ENCODE measurements at regions not wholly inside any gene's neighbourhood (a gene's known extent, or its start where the extent isn't known, plus 50 kb on each side); places are given as distances from the start of the nearest gene placed in this dataset.
A peak's percentile ranks its signal among the peaks of the same experiment; 100 is the strongest.

GRCh38 chr2:79259296-79259695 lies 99.7 kb upstream of the REG3A start:
- H3K4me3 ChIP-seq (ENCODE audit: low read depth in 1 of 3, low read length in 3 of 3): no peak overlapping the region
- H3K27ac ChIP-seq (ENCODE audit: low read depth in 1 of 3, low read length in 2 of 3): no peak overlapping the region
- WGBS, 3 donors: 72 to 79% (median 76%) methylated on average over 3 of the region's 3 CpGs
- no peaks in the 10 kb centered on the region for H3K4me1 ChIP-seq (ENCODE audit: control insufficient read depth in 3 of 3, insufficient read depth in 2 of 3, low read depth in 1 of 3, low read length in 2 of 3)
- H3K36me3 ChIP-seq (ENCODE audit: control insufficient read depth in 3 of 3, insufficient read depth in 2 of 3, low read depth in 1 of 3, low read length in 3 of 3): no peaks in the 10 kb centered on the region
- peaks cover 0 to 2% of the 10 kb centered on the region in 2 donors for H3K9me3 ChIP-seq (ENCODE audit: control insufficient read depth in 2 of 2, insufficient read depth in 1 of 2, low read depth in 1 of 2, low read length in 1 of 2)
- no peak for DNase-seq
- no peak for FAIRE-seq
- H3K27me3 ChIP-seq (ENCODE audit: control insufficient read depth in 3 of 3, insufficient read depth in 3 of 3, low read length in 3 of 3): no peaks in the 10 kb centered on the region

- H3K27ac ChIP-seq (ENCODE audit: low read depth in 1 of 3, low read length in 2 of 3): no peak overlapping the region
- no peaks in the 10 kb centered on the region for H3K4me1 ChIP-seq (ENCODE audit: control insufficient read depth in 3 of 3, insufficient read depth in 2 of 3, low read depth in 1 of 3, low read length in 2 of 3)
- H3K4me3 ChIP-seq (ENCODE audit: low read depth in 1 of 3, low read length in 3 of 3): no peak overlapping the region
- no peaks in the 10 kb centered on the region for H3K27me3 ChIP-seq (ENCODE audit: control insufficient read depth in 3 of 3, insufficient read depth in 3 of 3, low read length in 3 of 3)
- H3K36me3 ChIP-seq (ENCODE audit: control insufficient read depth in 3 of 3, insufficient read depth in 2 of 3, low read depth in 1 of 3, low read length in 3 of 3): no peaks in the 10 kb centered on the region
- DNase-seq (no peak), FAIRE-seq (no peak)
- no peaks in the 10 kb centered on the region for H3K9me3 ChIP-seq (ENCODE audit: control insufficient read depth in 2 of 2, insufficient read depth in 1 of 2, low read depth in 1 of 2, low read length in 1 of 2)
- WGBS, 3 donors: 76 to 84% (median 83%) methylated on average over 2 of the region's 2 CpGs
Observed at GRCh38 chr2:79253243-79253774, 93.8 kb upstream of the REG3A start.

- WGBS, 3 donors: 77 to 84% (median 78%) methylated on average over 5 of the region's 5 CpGs
- FAIRE-seq: no peak
- Histone ChIP-seq H3K9me3 (ENCODE audit: control insufficient read depth in 2 of 2, insufficient read depth in 1 of 2, low read depth in 1 of 2, low read length in 1 of 2) (no peaks in the 10 kb centered on the region), H3K27ac (ENCODE audit: low read depth in 1 of 3, low read length in 2 of 3) (no peak overlapping the region), H3K27me3 (ENCODE audit: control insufficient read depth in 3 of 3, insufficient read depth in 3 of 3, low read length in 3 of 3) (no peaks in the 10 kb centered on the region), H3K4me3 (ENCODE audit: low read depth in 1 of 3, low read length in 3 of 3) (no peak overlapping the region), H3K36me3 (ENCODE audit: control insufficient read depth in 3 of 3, insufficient read depth in 2 of 3, low read depth in 1 of 3, low read length in 3 of 3) (no peaks in the 10 kb centered on the region), H3K4me1 (ENCODE audit: control insufficient read depth in 3 of 3, insufficient read depth in 2 of 3, low read depth in 1 of 3, low read length in 2 of 3) (no peaks in the 10 kb centered on the region)
- DNase-seq: no peak
Observed at GRCh38 chr2:79250656-79251055, 91.1 kb upstream of the REG3A start.

GRCh38 chr2:79248776-79249175 lies 89.2 kb upstream of the REG3A start:
- 69 to 93% (median 72%) methylated on average over 1 of the region's 1 CpG for WGBS, 3 donors

GRCh38 chr2:79235135-79235534 lies 75.6 kb upstream of the REG3A start:
- FAIRE-seq: no peak
- 32 to 44% (median 33%) methylated on average over 2 of the region's 2 CpGs for WGBS, 3 donors

More at GRCh38 chr2:79248776-79249175, 89.2 kb upstream of the REG3A start:
- Histone ChIP-seq H3K4me1 (ENCODE audit: control insufficient read depth in 3 of 3, insufficient read depth in 2 of 3, low read depth in 1 of 3, low read length in 2 of 3) (no peaks in the 10 kb centered on the region), H3K36me3 (ENCODE audit: control insufficient read depth in 3 of 3, insufficient read depth in 2 of 3, low read depth in 1 of 3, low read length in 3 of 3) (no peaks in the 10 kb centered on the region), H3K4me3 (ENCODE audit: low read depth in 1 of 3, low read length in 3 of 3) (no peak overlapping the region), H3K27me3 (ENCODE audit: control insufficient read depth in 3 of 3, insufficient read depth in 3 of 3, low read length in 3 of 3) (no peaks in the 10 kb centered on the region), H3K27ac (ENCODE audit: low read depth in 1 of 3, low read length in 2 of 3) (no peak overlapping the region), H3K9me3 (ENCODE audit: control insufficient read depth in 2 of 2, insufficient read depth in 1 of 2, low read depth in 1 of 2, low read length in 1 of 2) (no peaks in the 10 kb centered on the region)
- FAIRE-seq (no peak), DNase-seq (no peak)

GRCh38 chr2:79223539-79223938 lies 64.0 kb upstream of the REG3A start:
- H3K36me3 ChIP-seq (ENCODE audit: control insufficient read depth in 3 of 3, insufficient read depth in 2 of 3, low read depth in 1 of 3, low read length in 3 of 3): no peaks in the 10 kb centered on the region
- peaks cover 0 to 1% (median 0%) of the 10 kb centered on the region in 3 donors for H3K27me3 ChIP-seq (ENCODE audit: control insufficient read depth in 3 of 3, insufficient read depth in 3 of 3, low read length in 3 of 3)
- no peak overlapping the region for H3K27ac ChIP-seq (ENCODE audit: low read depth in 1 of 3, low read length in 2 of 3)
- DNase-seq (no peak), FAIRE-seq (no peak)
- no peaks in the 10 kb centered on the region for H3K9me3 ChIP-seq (ENCODE audit: control insufficient read depth in 2 of 2, insufficient read depth in 1 of 2, low read depth in 1 of 2, low read length in 1 of 2)
- H3K4me1 ChIP-seq (ENCODE audit: control insufficient read depth in 3 of 3, insufficient read depth in 2 of 3, low read depth in 1 of 3, low read length in 2 of 3): no peaks in the 10 kb centered on the region
- no peak overlapping the region for H3K4me3 ChIP-seq (ENCODE audit: low read depth in 1 of 3, low read length in 3 of 3)

More at GRCh38 chr2:79235135-79235534, 75.6 kb upstream of the REG3A start:
- Histone ChIP-seq H3K36me3 (ENCODE audit: control insufficient read depth in 3 of 3, insufficient read depth in 2 of 3, low read depth in 1 of 3, low read length in 3 of 3) (no peaks in the 10 kb centered on the region), H3K27me3 (ENCODE audit: control insufficient read depth in 3 of 3, insufficient read depth in 3 of 3, low read length in 3 of 3) (no peaks in the 10 kb centered on the region), H3K9me3 (ENCODE audit: control insufficient read depth in 2 of 2, insufficient read depth in 1 of 2, low read depth in 1 of 2, low read length in 1 of 2) (no peaks in the 10 kb centered on the region), H3K4me1 (ENCODE audit: control insufficient read depth in 3 of 3, insufficient read depth in 2 of 3, low read depth in 1 of 3, low read length in 2 of 3) (no peaks in the 10 kb centered on the region), H3K27ac (ENCODE audit: low read depth in 1 of 3, low read length in 2 of 3) (no peak overlapping the region), H3K4me3 (ENCODE audit: low read depth in 1 of 3, low read length in 3 of 3) (no peak overlapping the region)
- DNase-seq: peak in 1 of 2 donors; percentile 10

- H3K36me3 ChIP-seq (ENCODE audit: control insufficient read depth in 3 of 3, insufficient read depth in 2 of 3, low read depth in 1 of 3, low read length in 3 of 3): no peaks in the 10 kb centered on the region
- no peak for FAIRE-seq
- peak; percentile 75 to 76 for DNase-seq
- H3K4me3 ChIP-seq (ENCODE audit: low read depth in 1 of 3, low read length in 3 of 3): no peak overlapping the region
- H3K4me1 ChIP-seq (ENCODE audit: control insufficient read depth in 3 of 3, insufficient read depth in 2 of 3, low read depth in 1 of 3, low read length in 2 of 3): no peaks in the 10 kb centered on the region
- 28 to 35% (median 34%) methylated on average over 9 of the region's 9 CpGs for WGBS, 3 donors
- peaks cover 0 to 3% of the 10 kb centered on the region in 2 donors for H3K9me3 ChIP-seq (ENCODE audit: control insufficient read depth in 2 of 2, insufficient read depth in 1 of 2, low read depth in 1 of 2, low read length in 1 of 2)
- H3K27ac ChIP-seq (ENCODE audit: low read depth in 1 of 3, low read length in 2 of 3): no peak overlapping the region
- peaks cover 0 to 1% (median 0%) of the 10 kb centered on the region in 3 donors for H3K27me3 ChIP-seq (ENCODE audit: control insufficient read depth in 3 of 3, insufficient read depth in 3 of 3, low read length in 3 of 3)
Observed at GRCh38 chr2:79219383-79219988, 59.9 kb upstream of the REG3A start.

- Histone ChIP-seq H3K27me3 (ENCODE audit: control insufficient read depth in 3 of 3, insufficient read depth in 3 of 3, low read length in 3 of 3) (no peaks in the 10 kb centered on the region), H3K4me3 (ENCODE audit: low read depth in 1 of 3, low read length in 3 of 3) (no peak overlapping the region), H3K9me3 (ENCODE audit: control insufficient read depth in 2 of 2, insufficient read depth in 1 of 2, low read depth in 1 of 2, low read length in 1 of 2) (no peaks in the 10 kb centered on the region), H3K4me1 (ENCODE audit: control insufficient read depth in 3 of 3, insufficient read depth in 2 of 3, low read depth in 1 of 3, low read length in 2 of 3) (no peaks in the 10 kb centered on the region), H3K27ac (ENCODE audit: low read depth in 1 of 3, low read length in 2 of 3) (peak overlapping the region in 1 of 3 donors; percentile 11), H3K36me3 (ENCODE audit: control insufficient read depth in 3 of 3, insufficient read depth in 2 of 3, low read depth in 1 of 3, low read length in 3 of 3) (no peaks in the 10 kb centered on the region)
- DNase-seq: no peak
- no peak for FAIRE-seq
- WGBS, 3 donors: 85 to 96% (median 90%) methylated on average over 2 of the region's 2 CpGs
Observed at GRCh38 chr2:79210274-79210917, 50.8 kb upstream of the REG3A start.
